ENCODE measurements at regions not wholly inside any gene's neighbourhood (a gene's known extent, or its start where the extent isn't known, plus 50 kb on each side); places are given as distances from the start of the nearest gene placed in this dataset.

- intact Hi-C loops (cut with DNase I; ENCODE audit: low total_unique reads), result no loop called here
- ATAC-seq (no peak), DNase-seq (no peak)
- Histone ChIP-seq H3K27me3 (no peaks in the 10 kb centered on the region), H3K27ac (no peak overlapping the region), H3K9me3 (no peaks in the 10 kb centered on the region), H3K4me1 (no peaks in the 10 kb centered on the region), H3K4me3 (no peak overlapping the region), H3K36me3 (no peaks in the 10 kb centered on the region)
- no peak for TF ChIP-seq POLR2A (IDR thresholded peaks at IDR 0.05)
- TF ChIP-seq, protein P1, sequence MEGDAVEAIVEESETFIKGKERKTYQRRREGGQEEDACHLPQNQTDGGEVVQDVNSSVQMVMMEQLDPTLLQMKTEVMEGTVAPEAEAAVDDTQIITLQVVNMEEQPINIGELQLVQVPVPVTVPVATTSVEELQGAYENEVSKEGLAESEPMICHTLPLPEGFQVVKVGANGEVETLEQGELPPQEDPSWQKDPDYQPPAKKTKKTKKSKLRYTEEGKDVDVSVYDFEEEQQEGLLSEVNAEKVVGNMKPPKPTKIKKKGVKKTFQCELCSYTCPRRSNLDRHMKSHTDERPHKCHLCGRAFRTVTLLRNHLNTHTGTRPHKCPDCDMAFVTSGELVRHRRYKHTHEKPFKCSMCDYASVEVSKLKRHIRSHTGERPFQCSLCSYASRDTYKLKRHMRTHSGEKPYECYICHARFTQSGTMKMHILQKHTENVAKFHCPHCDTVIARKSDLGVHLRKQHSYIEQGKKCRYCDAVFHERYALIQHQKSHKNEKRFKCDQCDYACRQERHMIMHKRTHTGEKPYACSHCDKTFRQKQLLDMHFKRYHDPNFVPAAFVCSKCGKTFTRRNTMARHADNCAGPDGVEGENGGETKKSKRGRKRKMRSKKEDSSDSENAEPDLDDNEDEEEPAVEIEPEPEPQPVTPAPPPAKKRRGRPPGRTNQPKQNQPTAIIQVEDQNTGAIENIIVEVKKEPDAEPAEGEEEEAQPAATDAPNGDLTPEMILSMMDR (IDR thresholded peaks at IDR 0.05 in 4 of 5, conservative IDR thresholded peaks at IDR 0.05 in 1 of 5), result no peak
- in situ Hi-C loops (cut with MboI; ENCODE audit: low sequenced_read_pairs in 4 of 4), result no loop called here
Measured at GRCh38 chr13:85265296-85265695, 533.9 kb downstream of the SLITRK6 start.

- no peaks in the 10 kb centered on the region for H3K36me3 ChIP-seq
- in situ Hi-C loops (cut with MboI; ENCODE audit: low sequenced_read_pairs in 4 of 4) (no loop called here), intact Hi-C loops (cut with DNase I; ENCODE audit: low total_unique reads) (no loop called here)
- H3K4me3 ChIP-seq, result no peak overlapping the region
- no peak overlapping the region for H3K27ac ChIP-seq
- no peak for TF ChIP-seq POLR2A (IDR thresholded peaks at IDR 0.05)
- TF ChIP-seq, protein P1 (IDR thresholded peaks at IDR 0.05 in 4 of 5, conservative IDR thresholded peaks at IDR 0.05 in 1 of 5), result no peak
- no peaks in the 10 kb centered on the region for H3K27me3 ChIP-seq
- DNase-seq (no peak), ATAC-seq (no peak)
- H3K9me3 ChIP-seq, result no peaks in the 10 kb centered on the region
- H3K4me1 ChIP-seq, result no peaks in the 10 kb centered on the region
Measured at GRCh38 chr13:85262499-85262898, 536.7 kb downstream of the SLITRK6 start.

GRCh38 chr13:85261757-85262346, 537.4 kb downstream of the SLITRK6 start:
- in situ Hi-C loops (cut with MboI; ENCODE audit: low sequenced_read_pairs in 4 of 4), result no loop called here
- Histone ChIP-seq H3K4me3 (no peak overlapping the region), H3K27me3 (no peaks in the 10 kb centered on the region), H3K9me3 (no peaks in the 10 kb centered on the region), H3K4me1 (no peaks in the 10 kb centered on the region), H3K36me3 (no peaks in the 10 kb centered on the region), H3K27ac (no peak overlapping the region)
- intact Hi-C loops (cut with DNase I; ENCODE audit: low total_unique reads), result no loop called here
- DNase-seq (no peak), ATAC-seq (no peak)
- TF ChIP-seq, protein P1 (IDR thresholded peaks at IDR 0.05 in 4 of 5, conservative IDR thresholded peaks at IDR 0.05 in 1 of 5), result no peak

GRCh38 chr13:85260896-85261295, 538.3 kb downstream of the SLITRK6 start:
- no peak for ATAC-seq
- no peak for DNase-seq
- intact Hi-C loops (cut with DNase I; ENCODE audit: low total_unique reads) (no loop called here), in situ Hi-C loops (cut with MboI; ENCODE audit: low sequenced_read_pairs in 4 of 4) (no loop called here)
- Histone ChIP-seq H3K36me3 (no peaks in the 10 kb centered on the region), H3K27ac (no peak overlapping the region), H3K4me1 (no peaks in the 10 kb centered on the region), H3K4me3 (no peak overlapping the region), H3K27me3 (no peaks in the 10 kb centered on the region), H3K9me3 (no peaks in the 10 kb centered on the region)
- TF ChIP-seq, protein P1 (IDR thresholded peaks at IDR 0.05 in 4 of 5, conservative IDR thresholded peaks at IDR 0.05 in 1 of 5), result no peak
- no peak for TF ChIP-seq POLR2A (IDR thresholded peaks at IDR 0.05)

GRCh38 chr13:85255978-85256377, 543.2 kb downstream of the SLITRK6 start:
- Histone ChIP-seq H3K27me3 (no peaks in the 10 kb centered on the region), H3K9me3 (no peaks in the 10 kb centered on the region), H3K27ac (no peak overlapping the region), H3K36me3 (no peaks in the 10 kb centered on the region), H3K4me3 (no peak overlapping the region), H3K4me1 (no peaks in the 10 kb centered on the region)
- ATAC-seq, result no peak
- TF ChIP-seq, protein P1 (IDR thresholded peaks at IDR 0.05 in 4 of 5, conservative IDR thresholded peaks at IDR 0.05 in 1 of 5), result no peak
- TF ChIP-seq POLR2A (IDR thresholded peaks at IDR 0.05), result no peak
- intact Hi-C loops (cut with DNase I; ENCODE audit: low total_unique reads) (no loop called here), in situ Hi-C loops (cut with MboI; ENCODE audit: low sequenced_read_pairs in 4 of 4) (no loop called here)
- DNase-seq, result no peak
